B cell (primary cell): ENCODE measurements at regions not wholly inside any gene's neighbourhood (a gene's known extent, or its start where the extent isn't known, plus 50 kb on each side); places are given as distances from the start of the nearest gene placed in this dataset.

Source experiments
- ATAC-seq: fragments of 200-7000 bp; cut with Tn5 transposase; one replicate; pipeline ENCODE4 v1.10.0; 2021; ENCODE audit warnings: low read depth, mild to moderate bottlenecking, moderate number of reproducible peaks, moderate library complexity
- CTCF ChIA-PET: fragments of 350-600 bp; sonication (Branson Sonifier 250); formaldehyde crosslinking; loops from one replicate; lab custom pipeline; 2021; ENCODE audit warnings: antibody characterized with exemption, inconsistent platforms; lab: Charles Lee
- POLR2A ChIA-PET: fragments of 350-600 bp; sonication (Branson Sonifier 250); formaldehyde crosslinking; loops from one replicate; lab custom pipeline; 2021; ENCODE audit warnings: antibody characterized with exemption; lab: Charles Lee
- DNase-seq: peaks from one replicate; pipeline ENCODE4 v3.0.0; 2013
- H2AFZ ChIP-seq: 2 replicates; pipeline ENCODE4 v1.6.1; 2012; ENCODE audit warnings: mild to moderate bottlenecking, low read depth, low read length; ENCODE audit not compliant: insufficient read depth, poor library complexity, severe bottlenecking
- H3K27ac ChIP-seq, 2 donors: 1 replicate in 1 of 2; 2 replicates in 1 of 2; pipeline ENCODE4 v1.5.1; 2012 to 2013; ENCODE audit warnings: low read length in 2 of 2, mild to moderate bottlenecking in 2 of 2, moderate library complexity in 1 of 2
- H3K27me3 ChIP-seq, 4 experiments: fragments of 200-600 bp in 1 of 4; sonication (generic) in 1 of 4; replicated peaks in 1 of 4; 1 replicate in 2 of 4; 2 replicates in 2 of 4; pipeline versions ENCODE4 v1.6.1 to v1.7.0; 2013 to 2016; ENCODE audit warnings: low read length in 3 of 4, mild to moderate bottlenecking in 2 of 4, mixed read lengths in 1 of 4, moderate library complexity in 1 of 4; ENCODE audit not compliant: insufficient read depth in 4 of 4, control insufficient read depth in 3 of 4; ENCODE audit errors: control extremely low read depth in 1 of 4
- H3K36me3 ChIP-seq, 2 experiments: replicated peaks in 1 of 2; 1 replicate in 1 of 2; 2 replicates in 1 of 2; pipeline versions ENCODE4 v1.6.1 to v1.7.1; 2013; ENCODE audit warnings: low read length in 1 of 2; ENCODE audit not compliant: insufficient read depth in 2 of 2, control insufficient read depth in 1 of 2; ENCODE audit errors: control extremely low read depth in 1 of 2, extremely low read depth in 1 of 2
- H3K4me1 ChIP-seq, 2 donors: fragments of 200-600 bp in 1 of 2; sonication (generic) in 1 of 2; 1 replicate in 1 of 2; 2 replicates in 1 of 2; pipeline versions ENCODE4 v1.5.1 to v1.6.1; 2013 to 2017; ENCODE audit warnings: low read length in 2 of 2; ENCODE audit not compliant: control insufficient read depth in 2 of 2, insufficient read depth in 2 of 2
- H3K4me2 ChIP-seq: replicated peaks from 2 replicates; pipeline ENCODE3; 2012; ENCODE audit warnings: mild to moderate bottlenecking, low read depth, low read length; ENCODE audit not compliant: poor library complexity, severe bottlenecking
- H3K4me3 ChIP-seq, 5 experiments: fragments of 200-600 bp in 1 of 5; sonication (generic) in 1 of 5; 1 replicate in 3 of 5; 2 replicates in 2 of 5; pipeline versions ENCODE4 v1.5.1 to v1.7.0; 2011 to 2016; ENCODE audit warnings: low read length in 4 of 5, mild to moderate bottlenecking in 4 of 5, low read depth in 2 of 5, control low read depth in 1 of 5, moderate library complexity in 1 of 5; ENCODE audit not compliant: insufficient read depth in 1 of 5; ENCODE audit errors: control extremely low read depth in 1 of 5, extremely low read depth in 1 of 5
- H3K79me2 ChIP-seq: fragments of 200-600 bp; sonication (generic); one replicate; pipeline ENCODE4 v1.6.0; 2016; ENCODE audit warnings: low read length; ENCODE audit not compliant: control insufficient read depth, insufficient read depth
- H3K9ac ChIP-seq: fragments of 200-600 bp; sonication (generic); 2 replicates; pipeline ENCODE4 v1.6.1; 2017; ENCODE audit warnings: mild to moderate bottlenecking, low read length, moderate library complexity
- H3K9me3 ChIP-seq, 3 donors: one replicate each; pipeline versions ENCODE4 v1.6.1 to v1.7.1; 2013; ENCODE audit warnings: low read length in 2 of 3; ENCODE audit not compliant: control insufficient read depth in 2 of 3, insufficient read depth in 1 of 3; ENCODE audit errors: control extremely low read depth in 1 of 3
- H4K20me1 ChIP-seq: 2 replicates; pipeline ENCODE4 v1.6.0; 2012; ENCODE audit warnings: mild to moderate bottlenecking, low read length; ENCODE audit not compliant: insufficient read depth, control insufficient read depth, poor library complexity, severe bottlenecking
- H3K27ac Mint-ChIP-seq: one replicate; pipeline ENCODE4 v1.8.0; 2021; ENCODE audit warnings: mixed read lengths
- H3K27me3 Mint-ChIP-seq: one replicate; pipeline ENCODE4 v1.8.0; 2021; ENCODE audit warnings: mixed read lengths
- H3K4me1 Mint-ChIP-seq: one replicate; pipeline ENCODE4 v1.8.0; 2021; ENCODE audit warnings: mixed read lengths
- H3K4me3 Mint-ChIP-seq: one replicate; pipeline ENCODE4 v1.8.0; 2021; ENCODE audit warnings: mixed read lengths
- H3K9me3 Mint-ChIP-seq: one replicate; pipeline ENCODE4 v1.8.0; 2022; ENCODE audit warnings: mixed read lengths; ENCODE audit not compliant: insufficient read depth
- EZH2 ChIP-seq: IDR thresholded peaks from 2 replicates; pipeline ENCODE4 v1.6.1; 2012; ENCODE audit warnings: borderline replicate concordance, low read depth, mild to moderate bottlenecking, moderate library complexity, low read length; ENCODE audit not compliant: insufficient read depth, poor library complexity, severe bottlenecking
- WGBS: methylation state at CpG from one replicate; pipeline ENCODE4 v1.1.5; 2013; ENCODE audit warnings: missing lambda C conversion rate; ENCODE audit not compliant: insufficient coverage; 5-methylcytosine and 5-hydroxymethylcytosine counted together
- intact Hi-C: fragments of 100-400 bp; cut with micrococcal nuclease; formaldehyde crosslinking; loops from one replicate; pipeline ENCODE4 v1.10.0; 2022
- TF ChIP-seq, protein P1 (sequence below): fragments of 200-600 bp; IDR thresholded peaks from one replicate; pipeline ENCODE4 v1.8.0; 2022; ENCODE audit warnings: antibody characterized with exemption, mild to moderate bottlenecking

DNA sequence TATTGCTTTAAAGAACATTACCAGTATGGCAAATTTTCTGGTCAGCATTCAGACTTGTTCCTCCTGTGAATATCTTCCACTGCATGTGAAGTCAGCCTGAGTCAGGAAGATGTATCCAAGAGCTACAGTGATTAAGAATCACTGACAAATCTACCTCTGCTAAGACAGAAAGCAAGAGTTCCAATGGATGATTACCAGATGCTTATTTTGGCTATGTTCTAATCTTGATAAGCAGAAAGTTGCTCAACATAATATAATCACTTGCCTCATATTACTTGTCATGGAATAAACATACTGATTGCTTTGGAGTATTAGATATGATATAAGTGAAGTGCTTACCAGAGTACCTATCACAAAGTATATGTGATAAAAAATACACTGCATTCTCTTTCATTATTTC, 738.1 kb downstream of the ADGRL2 start:
- H3K27me3 Mint-ChIP-seq = no peaks in the 10 kb centered on the region
- H3K4me2 ChIP-seq = no peak overlapping the region
- H3K9me3 ChIP-seq = peaks cover 0 to 3% (median 1%) of the 10 kb centered on the region in 3 donors
- intact Hi-C loops = no loop called here
- no peaks in the 10 kb centered on the region for H3K79me2 ChIP-seq
- no peak for TF ChIP-seq EZH2
- TF ChIP-seq, protein P1, sequence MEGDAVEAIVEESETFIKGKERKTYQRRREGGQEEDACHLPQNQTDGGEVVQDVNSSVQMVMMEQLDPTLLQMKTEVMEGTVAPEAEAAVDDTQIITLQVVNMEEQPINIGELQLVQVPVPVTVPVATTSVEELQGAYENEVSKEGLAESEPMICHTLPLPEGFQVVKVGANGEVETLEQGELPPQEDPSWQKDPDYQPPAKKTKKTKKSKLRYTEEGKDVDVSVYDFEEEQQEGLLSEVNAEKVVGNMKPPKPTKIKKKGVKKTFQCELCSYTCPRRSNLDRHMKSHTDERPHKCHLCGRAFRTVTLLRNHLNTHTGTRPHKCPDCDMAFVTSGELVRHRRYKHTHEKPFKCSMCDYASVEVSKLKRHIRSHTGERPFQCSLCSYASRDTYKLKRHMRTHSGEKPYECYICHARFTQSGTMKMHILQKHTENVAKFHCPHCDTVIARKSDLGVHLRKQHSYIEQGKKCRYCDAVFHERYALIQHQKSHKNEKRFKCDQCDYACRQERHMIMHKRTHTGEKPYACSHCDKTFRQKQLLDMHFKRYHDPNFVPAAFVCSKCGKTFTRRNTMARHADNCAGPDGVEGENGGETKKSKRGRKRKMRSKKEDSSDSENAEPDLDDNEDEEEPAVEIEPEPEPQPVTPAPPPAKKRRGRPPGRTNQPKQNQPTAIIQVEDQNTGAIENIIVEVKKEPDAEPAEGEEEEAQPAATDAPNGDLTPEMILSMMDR = no peak
- no peak overlapping the region for H3K4me3 ChIP-seq
- CTCF ChIA-PET = no interaction called here
- ATAC-seq = no peak
- H3K4me3 Mint-ChIP-seq = no peak overlapping the region
- no peak for DNase-seq
- peaks cover 0 to 3% of the 10 kb centered on the region in 2 donors for H3K4me1 ChIP-seq
- H3K9ac ChIP-seq = no peak overlapping the region
- peaks cover 4% of the 10 kb centered on the region for H3K4me1 Mint-ChIP-seq
- POLR2A ChIA-PET = no interaction called here
- no peaks in the 10 kb centered on the region for H3K36me3 ChIP-seq
- H2AFZ ChIP-seq = no peak overlapping the region
- H4K20me1 ChIP-seq = no peaks in the 10 kb centered on the region
- no peaks in the 10 kb centered on the region for H3K27me3 ChIP-seq
- no peak overlapping the region for H3K27ac ChIP-seq
- H3K9me3 Mint-ChIP-seq = peaks cover 2% of the 10 kb centered on the region
- H3K27ac Mint-ChIP-seq = no peak overlapping the region

DNA sequence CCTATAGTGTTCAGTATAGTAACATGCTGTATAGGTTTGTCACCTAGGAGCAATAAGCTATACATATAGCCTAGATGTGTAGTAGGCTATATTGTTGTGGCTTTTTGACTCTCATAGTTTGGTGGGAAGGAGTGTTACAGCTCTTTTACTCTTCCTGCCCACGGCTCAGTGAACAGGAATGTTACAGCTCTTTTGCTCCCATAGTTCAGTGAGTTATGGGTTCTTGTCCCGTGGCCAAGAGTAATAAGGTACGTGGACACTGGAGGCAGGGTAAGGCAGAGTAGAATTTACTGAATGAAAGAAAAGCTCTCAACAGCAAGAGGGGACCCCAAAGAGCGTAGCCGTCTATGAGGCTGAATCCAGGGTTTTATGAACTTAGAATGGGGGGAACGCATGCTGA, 734.3 kb downstream of the ADGRL2 start:
- POLR2A ChIA-PET = no interaction called here
- H2AFZ ChIP-seq = no peak overlapping the region
- no peak for TF ChIP-seq EZH2
- TF ChIP-seq, protein P1 = no peak
- no peak overlapping the region for H3K4me2 ChIP-seq
- CTCF ChIA-PET = no interaction called here
- Mint-ChIP-seq H3K27ac (no peak overlapping the region), H3K4me3 (no peak overlapping the region), H3K9me3 (peaks cover 3% of the 10 kb centered on the region), H3K4me1 (no peaks in the 10 kb centered on the region), H3K27me3 (no peaks in the 10 kb centered on the region)
- no peak overlapping the region for H3K27ac ChIP-seq
- no peaks in the 10 kb centered on the region for H3K27me3 ChIP-seq
- no peak overlapping the region for H3K9ac ChIP-seq
- 92% methylated on average over 6 of the region's 6 CpGs for WGBS
- DNase-seq (no peak), ATAC-seq (no peak)
- intact Hi-C loops = no loop called here
- H3K9me3 ChIP-seq = peaks cover 0 to 3% (median 0%) of the 10 kb centered on the region in 3 donors
- no peaks in the 10 kb centered on the region for H3K36me3 ChIP-seq
- no peaks in the 10 kb centered on the region for H4K20me1 ChIP-seq
- no peak overlapping the region for H3K4me3 ChIP-seq
- H3K79me2 ChIP-seq = no peaks in the 10 kb centered on the region
- H3K4me1 ChIP-seq = no peaks in the 10 kb centered on the region
